Pancreas (tissue), 10 donors: ENCODE measurements at regions not wholly inside any gene's neighbourhood (a gene's known extent, or its start where the extent isn't known, plus 50 kb on each side); places are given as distances from the start of the nearest gene placed in this dataset.

Experiments
- ATAC-seq, 4 donors: fragments of 200-7000 bp; cut with Tn5 transposase; one replicate each; pipeline versions ENCODE4 v1.8.0 to v1.9.1; 2020; ENCODE audit warnings: mild to moderate bottlenecking in 4 of 4, moderate library complexity in 4 of 4
- DNase-seq, 6 donors: peaks; one replicate each; pipeline ENCODE4 v3.0.0-alpha.2; 2020
- FAIRE-seq: peaks from 2 replicates; lab custom pipeline; 2012; peaks lifted over from hg19 to GRCh38; lab: Jason Lieb, UNC
- H3K27ac ChIP-seq, 4 donors: fragments of 200-600 bp; sonication (generic); 1 replicate in 3 of 4; 2 replicates in 1 of 4; pipeline versions ENCODE4 v1.5.0 to v1.8.0; 2020
- H3K27me3 ChIP-seq, 4 donors: fragments of 200-600 bp; one replicate each; pipeline ENCODE4 v1.8.0; 2021
- H3K36me3 ChIP-seq, 3 donors: fragments of 200-600 bp; sonication (generic) in 1 of 3; one replicate each; pipeline versions ENCODE4 v1.5.0 to v1.8.0; 2020 to 2021
- H3K4me1 ChIP-seq, 3 donors: fragments of 200-600 bp; one replicate each; pipeline ENCODE4 v1.8.0; 2021
- H3K4me3 ChIP-seq, 4 donors: fragments of 200-600 bp; sonication (generic) in 2 of 4; one replicate each; pipeline versions ENCODE4 v1.5.0 to v1.8.0; 2020 to 2021
- H3K9me3 ChIP-seq, 4 donors: fragments of 200-600 bp; one replicate each; pipeline ENCODE4 v1.8.0; 2021
- CTCF ChIP-seq, 4 donors: fragments of 200-600 bp; sonication (generic) in 3 of 4; IDR thresholded peaks; one replicate each; pipeline versions ENCODE4 v1.5.0 to v1.8.0; 2021; ENCODE audit warnings: antibody characterized with exemption in 4 of 4
- WGBS, 2 donors: extraction: QIAGEN DNeasy Blood & Tissue Kit; methylation state at CpG; one replicate each; pipeline ENCODE4 v1.1.7; 2013; 5-methylcytosine and 5-hydroxymethylcytosine counted together
- intact Hi-C, 3 donors: fragments of 100-400 bp; cut with DNase I; formaldehyde crosslinking; loops; one replicate each; pipeline versions ENCODE4 v1.11.1 to v1.14.2; 2022
- donor health status: healthy with polysubstance abuse.
- donor health status: DM: no; HTN: no; CAD: no; lungs with moderate emphysema.
- donor health status: DM: no; HTN: no; CAD: no.
- donor health status: control.
- donor health status: control.
- donor health status: Bipolar disorder and iron deficiency.
- donor health status: DM: yes; HTN: yes; CAD: no.
- donor health status: DM: no; HTN: no; CAD: no.
- donor health status: DM: no; HTN: no; CAD: no.
- donor health status: DM: yes; HTN: yes; CAD: no.

GRCh38 chr2:118738524-118739308, 108.7 kb downstream of the EN1 start:
- intact Hi-C loops = no loop called here

GRCh38 chr2:118738106-118738505, 109.3 kb downstream of the EN1 start:
- Histone ChIP-seq H3K36me3 (no peaks in the 10 kb centered on the region), H3K4me3 (no peak overlapping the region), H3K27ac (no peak overlapping the region), H3K4me1 (no peaks in the 10 kb centered on the region), H3K9me3 (no peaks in the 10 kb centered on the region), H3K27me3 (no peaks in the 10 kb centered on the region)
- no peak for DNase-seq
- FAIRE-seq = no peak
- WGBS, 2 donors = 88 to 93% methylated on average over 3 of the region's 3 CpGs
- intact Hi-C loops = no loop called here
- ATAC-seq = no peak
- TF ChIP-seq CTCF (IDR thresholded peaks at IDR 0.05) = no peak

More at GRCh38 chr2:118738524-118739308, 108.7 kb downstream of the EN1 start:
- 73 to 76% methylated on average over 7 of the region's 7 CpGs for WGBS, 2 donors
- Histone ChIP-seq H3K27ac (peak overlapping the region in 1 of 4 donors; percentile 10), H3K27me3 (no peaks in the 10 kb centered on the region), H3K4me3 (no peak overlapping the region), H3K9me3 (no peaks in the 10 kb centered on the region), H3K4me1 (no peaks in the 10 kb centered on the region), H3K36me3 (no peaks in the 10 kb centered on the region)
- DNase-seq (peak in 2 of 6 donors; percentile 29 to 45), ATAC-seq (peak; percentile 66 to 94 (median 86)), FAIRE-seq (no peak)
- no peak for TF ChIP-seq CTCF (IDR thresholded peaks at IDR 0.05)

- no peaks in the 10 kb centered on the region for H3K9me3 ChIP-seq
- H3K36me3 ChIP-seq = no peaks in the 10 kb centered on the region
- no peaks in the 10 kb centered on the region for H3K27me3 ChIP-seq
- WGBS, 2 donors = 78 to 81% methylated on average over 5 of the region's 5 CpGs
- no peak for FAIRE-seq
- H3K27ac ChIP-seq = no peak overlapping the region
- no peaks in the 10 kb centered on the region for H3K4me1 ChIP-seq
- no peak overlapping the region for H3K4me3 ChIP-seq
- TF ChIP-seq CTCF (IDR thresholded peaks at IDR 0.05) = no peak
- DNase-seq = no peak
- intact Hi-C loops = no loop called here
- ATAC-seq = no peak
Observed at GRCh38 chr2:118737684-118738083, 109.8 kb downstream of the EN1 start.

DNA sequence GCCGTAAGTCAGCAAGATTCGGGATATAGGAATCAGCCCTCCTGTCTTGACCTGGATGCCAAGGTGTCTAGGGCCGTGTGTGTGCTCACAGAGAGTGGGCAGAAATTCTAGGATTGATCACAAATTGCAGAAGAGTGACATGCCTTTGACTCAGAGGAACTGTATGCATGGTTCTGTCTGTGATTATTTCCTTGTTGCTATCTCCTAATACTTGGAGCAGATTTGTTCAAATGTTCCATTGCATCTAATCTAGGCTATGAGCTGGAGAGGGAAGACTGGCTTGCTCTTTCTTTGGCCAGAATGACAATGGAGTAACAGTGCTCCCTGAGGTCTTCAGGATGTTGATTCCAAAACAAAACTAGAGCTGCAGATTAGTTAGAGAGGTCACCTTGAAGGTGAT, 115.0 kb downstream of the EN1 start:
- intact Hi-C loops = no loop called here
- Histone ChIP-seq H3K36me3 (no peaks in the 10 kb centered on the region), H3K9me3 (no peaks in the 10 kb centered on the region), H3K27ac (no peak overlapping the region), H3K27me3 (no peaks in the 10 kb centered on the region), H3K4me1 (no peaks in the 10 kb centered on the region), H3K4me3 (no peak overlapping the region)
- FAIRE-seq = no peak
- no peak for ATAC-seq
- no peak for TF ChIP-seq CTCF (IDR thresholded peaks at IDR 0.05)
- no peak for DNase-seq
- 79 to 82% methylated on average over 3 of the region's 3 CpGs for WGBS, 2 donors

DNA sequence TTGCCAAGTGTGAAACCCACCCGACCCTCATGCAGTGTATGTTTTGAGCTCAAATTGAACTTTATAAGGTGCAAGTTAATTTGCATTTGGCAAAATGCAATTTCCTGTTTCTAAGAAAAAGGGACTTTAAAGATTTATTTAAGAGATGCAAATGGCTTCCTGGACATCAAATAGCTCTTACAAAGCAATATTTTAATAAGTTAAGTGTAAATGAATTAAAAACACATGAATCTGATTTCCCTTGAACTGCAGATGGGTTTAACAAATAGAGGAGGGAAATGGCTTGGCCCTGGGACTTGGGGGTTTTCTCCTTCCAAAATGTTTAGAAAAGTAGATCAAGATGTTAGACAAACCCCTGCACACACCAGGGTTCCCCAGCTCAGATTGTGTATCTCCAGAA, 116.0 kb downstream of the EN1 start:
- H3K9me3 ChIP-seq = no peaks in the 10 kb centered on the region
- FAIRE-seq (no peak), ATAC-seq (no peak), DNase-seq (no peak)
- WGBS, 2 donors = 38 to 39% methylated on average over 1 of the region's 1 CpG
- no peaks in the 10 kb centered on the region for H3K4me1 ChIP-seq
- H3K4me3 ChIP-seq = no peak overlapping the region
- intact Hi-C loops = no loop called here
- no peaks in the 10 kb centered on the region for H3K27me3 ChIP-seq
- no peak for TF ChIP-seq CTCF (IDR thresholded peaks at IDR 0.05)
- H3K27ac ChIP-seq = no peak overlapping the region
- H3K36me3 ChIP-seq = no peaks in the 10 kb centered on the region
